Natural killer cell (primary cell): ENCODE measurements at regions not wholly inside any gene's neighbourhood (a gene's known extent, or its start where the extent isn't known, plus 50 kb on each side); places are given as distances from the start of the nearest gene placed in this dataset.

Experiments used
- ATAC-seq, 3 donors: fragments of 150-1000 bp in 2 of 3; fragments of 200-7000 bp in 1 of 3; cut with Tn5 transposase; 1 replicate in 1 of 3; 2 replicates in 2 of 3; pipeline ENCODE4 v1.10.0; 2021; ENCODE audit warnings: mild to moderate bottlenecking in 2 of 3, moderate library complexity in 2 of 3
- DNase-seq, 2 donors: peaks; one replicate each; pipeline versions ENCODE4 v3.0.0 to v3.0.0-alpha.2; 2013 to 2021; ENCODE audit warnings: mixed read lengths in 1 of 2
- H3K27ac ChIP-seq: one replicate; pipeline ENCODE4 v1.5.1; 2013; ENCODE audit warnings: mild to moderate bottlenecking, low read length
- H3K27me3 ChIP-seq: one replicate; pipeline ENCODE4 v1.6.1; 2013; ENCODE audit warnings: low read length; ENCODE audit not compliant: control insufficient read depth, insufficient read depth
- H3K36me3 ChIP-seq: one replicate; pipeline ENCODE4 v1.6.1; 2013; ENCODE audit warnings: low read length; ENCODE audit not compliant: control insufficient read depth, insufficient read depth
- H3K4me1 ChIP-seq: one replicate; pipeline ENCODE4 v1.6.1; 2013; ENCODE audit warnings: low read length; ENCODE audit not compliant: control insufficient read depth, insufficient read depth
- H3K4me3 ChIP-seq: one replicate; pipeline ENCODE4 v1.5.1; 2013; ENCODE audit warnings: low read length
- H3K9me3 ChIP-seq: one replicate; pipeline ENCODE4 v1.6.1; 2013; ENCODE audit warnings: low read length; ENCODE audit not compliant: control insufficient read depth, insufficient read depth
- H3K27ac Mint-ChIP-seq, 2 donors: one replicate each; pipeline ENCODE4 v1.8.0; 2022; ENCODE audit warnings: mild to moderate bottlenecking in 2 of 2, mixed read lengths in 2 of 2, moderate library complexity in 1 of 2
- H3K27me3 Mint-ChIP-seq, 2 donors: one replicate each; pipeline ENCODE4 v1.8.0; 2022; ENCODE audit warnings: low read depth in 2 of 2, mixed read lengths in 2 of 2
- H3K36me3 Mint-ChIP-seq: one replicate; pipeline ENCODE4 v1.8.0; 2022; ENCODE audit warnings: mixed read lengths
- H3K4me1 Mint-ChIP-seq, 2 donors: one replicate each; pipeline ENCODE4 v1.8.0; 2022; ENCODE audit warnings: mixed read lengths in 2 of 2
- H3K4me3 Mint-ChIP-seq: one replicate; pipeline ENCODE4 v1.8.0; 2022; ENCODE audit warnings: mild to moderate bottlenecking, moderate library complexity, mixed read lengths
- H3K9me3 Mint-ChIP-seq, 2 donors: one replicate each; pipeline ENCODE4 v1.8.0; 2022; ENCODE audit warnings: mixed read lengths in 2 of 2
- CTCF ChIP-seq: fragments of 200-600 bp; IDR thresholded peaks from one replicate; pipeline ENCODE4 v1.8.0; 2022; ENCODE audit warnings: antibody characterized with exemption
- WGBS: methylation state at CpG from one replicate; pipeline ENCODE4 v1.1.7; 2013; ENCODE audit warnings: missing lambda C conversion rate; ENCODE audit not compliant: insufficient coverage; 5-methylcytosine and 5-hydroxymethylcytosine counted together
- intact Hi-C: fragments of 100-400 bp; cut with micrococcal nuclease; formaldehyde crosslinking; loops from one replicate; pipeline ENCODE4 v1.14.2; 2022

GRCh38 chr2:139378373-139378772 lies 598.2 kb upstream of the NXPH2 start:
- no peaks in the 10 kb centered on the region for H3K27me3 ChIP-seq
- H3K36me3 ChIP-seq: no peaks in the 10 kb centered on the region
- TF ChIP-seq CTCF: no peak
- H3K9me3 ChIP-seq: peaks cover 4% of the 10 kb centered on the region
- 89% methylated on average over 3 of the region's 3 CpGs for whole genome bisulfite sequencing
- no peak for ATAC-seq
- H3K9me3 Mint-ChIP-seq: peaks cover 14 to 18% of the 10 kb centered on the region in 2 donors
- no peak for DNase-seq
- H3K27ac Mint-ChIP-seq: no peak overlapping the region
- H3K27ac ChIP-seq: no peak overlapping the region
- no peak overlapping the region for H3K4me3 ChIP-seq
- H3K4me1 ChIP-seq: no peaks in the 10 kb centered on the region
- intact Hi-C loops: no loop called here
- H3K36me3 Mint-ChIP-seq: peaks cover 6% of the 10 kb centered on the region
- H3K4me3 Mint-ChIP-seq: no peak overlapping the region
- H3K27me3 Mint-ChIP-seq: no peaks in the 10 kb centered on the region
- H3K4me1 Mint-ChIP-seq: no peaks in the 10 kb centered on the region

GRCh38 chr2:139374296-139374850 lies 594.2 kb upstream of the NXPH2 start:
- H3K36me3 ChIP-seq: no peaks in the 10 kb centered on the region
- 74% methylated on average over 4 of the region's 4 CpGs for WGBS
- no peak for TF ChIP-seq CTCF
- H3K4me1 Mint-ChIP-seq: no peaks in the 10 kb centered on the region
- no peak for ATAC-seq
- H3K27me3 ChIP-seq: no peaks in the 10 kb centered on the region
- no peaks in the 10 kb centered on the region for H3K4me1 ChIP-seq
- no peak overlapping the region for H3K4me3 Mint-ChIP-seq
- H3K27ac Mint-ChIP-seq: no peak overlapping the region
- peaks cover 4% of the 10 kb centered on the region for H3K9me3 ChIP-seq
- peaks cover 6% of the 10 kb centered on the region for H3K36me3 Mint-ChIP-seq
- no peaks in the 10 kb centered on the region for H3K27me3 Mint-ChIP-seq
- no peak overlapping the region for H3K4me3 ChIP-seq
- H3K9me3 Mint-ChIP-seq: peaks cover 11 to 20% of the 10 kb centered on the region in 2 donors
- DNase-seq: no peak
- H3K27ac ChIP-seq: no peak overlapping the region
- intact Hi-C loops: no loop called here

- no peak for ATAC-seq
Measured at GRCh38 chr2:139369423-139370409, 589.5 kb upstream of the NXPH2 start.

More at GRCh38 chr2:139369423-139370409, 589.5 kb upstream of the NXPH2 start:
- no peaks in the 10 kb centered on the region for H3K27me3 Mint-ChIP-seq
- WGBS: 60% methylated on average over 3 of the region's 4 CpGs
- H3K4me3 ChIP-seq: no peak overlapping the region
- no peak overlapping the region for H3K27ac Mint-ChIP-seq
- TF ChIP-seq CTCF: no peak
- H3K4me1 Mint-ChIP-seq: no peaks in the 10 kb centered on the region
- DNase-seq: no peak
- no peaks in the 10 kb centered on the region for H3K4me1 ChIP-seq
- no peaks in the 10 kb centered on the region for H3K9me3 ChIP-seq
- H3K9me3 Mint-ChIP-seq: peaks cover 12 to 19% of the 10 kb centered on the region in 2 donors
- no peak overlapping the region for H3K27ac ChIP-seq
- H3K36me3 ChIP-seq: no peaks in the 10 kb centered on the region
- no peaks in the 10 kb centered on the region for H3K36me3 Mint-ChIP-seq
- H3K4me3 Mint-ChIP-seq: no peak overlapping the region
- H3K27me3 ChIP-seq: no peaks in the 10 kb centered on the region
- intact Hi-C loops: no loop called here
